ENCODE measurements at regions not wholly inside any gene's neighbourhood (a gene's known extent, or its start where the extent isn't known, plus 50 kb on each side); places are given as distances from the start of the nearest gene placed in this dataset.

DNA sequence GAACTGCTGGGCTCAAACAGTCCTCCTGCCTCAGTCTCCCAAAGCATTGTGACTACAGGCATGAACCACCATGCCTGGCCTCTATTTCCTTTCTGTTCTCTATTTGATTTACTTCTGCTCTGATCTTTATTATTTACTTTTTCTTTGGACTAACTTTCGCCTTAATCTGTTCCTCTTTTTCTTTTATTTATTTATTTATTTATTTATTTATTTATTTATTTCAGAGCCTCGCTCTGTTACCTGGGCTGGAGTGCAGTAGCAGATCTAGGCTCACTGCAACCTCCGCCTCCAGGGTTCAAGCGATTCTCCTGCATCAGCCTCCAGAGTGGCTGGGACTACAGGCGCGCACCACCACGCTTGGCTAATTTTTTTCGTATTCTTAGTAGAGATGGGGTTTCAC lies 1158.3 kb upstream of the GOT2 start:
- TF ChIP-seq POLR2A (IDR thresholded peaks at IDR 0.05) (no peak), CTCF (IDR thresholded peaks at IDR 0.05) (no peak), POLR2AphosphoS5 (IDR thresholded peaks at IDR 0.05) (no peak), EP300 (IDR thresholded peaks at IDR 0.05; ENCODE audit: low read depth) (no peak)
